ENCODE measurements at regions not wholly inside any gene's neighbourhood (a gene's known extent, or its start where the extent isn't known, plus 50 kb on each side); places are given as distances from the start of the nearest gene placed in this dataset.

- no peak overlapping the region for H3K27ac Mint-ChIP-seq
- TF ChIP-seq CTCF (IDR thresholded peaks at IDR 0.05), result no peak
- POLR2A ChIA-PET, result no interaction called here
- H3K36me3 Mint-ChIP-seq (ENCODE audit: low read depth), result no peaks in the 10 kb centered on the region
- ATAC-seq (no peak), DNase-seq (no peak)
- intact Hi-C loops (cut with micrococcal nuclease), result no loop called here
- H3K27me3 Mint-ChIP-seq, result peaks cover 2% of the 10 kb centered on the region
- CTCF ChIA-PET, result no interaction called here
- H3K4me1 Mint-ChIP-seq (ENCODE audit: low read depth), result no peaks in the 10 kb centered on the region
- H3K9me3 Mint-ChIP-seq, result peaks cover 5% of the 10 kb centered on the region
- H3K4me3 Mint-ChIP-seq, result no peak overlapping the region
Measured at GRCh38 chr5:167861928-167862426, 429.5 kb upstream of the WWC1 start.

- no peak for TF ChIP-seq CTCF (IDR thresholded peaks at IDR 0.05)
- DNase-seq, result no peak
- no peak for ATAC-seq
- intact Hi-C loops (cut with micrococcal nuclease), result no loop called here
- Mint-ChIP-seq H3K4me3 (no peak overlapping the region), H3K9me3 (peaks cover 3% of the 10 kb centered on the region), H3K4me1 (ENCODE audit: low read depth) (no peaks in the 10 kb centered on the region), H3K27me3 (peaks cover 3% of the 10 kb centered on the region), H3K36me3 (ENCODE audit: low read depth) (no peaks in the 10 kb centered on the region), H3K27ac (no peak overlapping the region)
- ChIA-PET CTCF (no interaction called here), POLR2A (no interaction called here)
Measured at GRCh38 chr5:167863883-167864282, 427.6 kb upstream of the WWC1 start.

GRCh38 chr5:167864801-167865200 is 426.6 kb upstream of the WWC1 start:
- H3K4me3 Mint-ChIP-seq, result no peak overlapping the region
- ATAC-seq, result no peak
- TF ChIP-seq CTCF (IDR thresholded peaks at IDR 0.05), result no peak
- H3K27ac Mint-ChIP-seq, result no peak overlapping the region
- H3K36me3 Mint-ChIP-seq (ENCODE audit: low read depth), result no peaks in the 10 kb centered on the region
- DNase-seq, result no peak
- peaks cover 3% of the 10 kb centered on the region for H3K9me3 Mint-ChIP-seq
- peaks cover 5% of the 10 kb centered on the region for H3K27me3 Mint-ChIP-seq
- H3K4me1 Mint-ChIP-seq (ENCODE audit: low read depth), result no peaks in the 10 kb centered on the region
- CTCF ChIA-PET, result no interaction called here
- POLR2A ChIA-PET, result no interaction called here
- intact Hi-C loops (cut with micrococcal nuclease), result no loop called here

GRCh38 chr5:167866797-167867196 is 424.6 kb upstream of the WWC1 start:
- Mint-ChIP-seq H3K27ac (no peak overlapping the region), H3K36me3 (ENCODE audit: low read depth) (no peaks in the 10 kb centered on the region), H3K9me3 (no peaks in the 10 kb centered on the region), H3K27me3 (peaks cover 5% of the 10 kb centered on the region), H3K4me3 (no peak overlapping the region), H3K4me1 (ENCODE audit: low read depth) (no peaks in the 10 kb centered on the region)
- POLR2A ChIA-PET, result no interaction called here
- TF ChIP-seq CTCF (IDR thresholded peaks at IDR 0.05), result no peak
- CTCF ChIA-PET, result no interaction called here
- no peak for ATAC-seq
- intact Hi-C loops (cut with micrococcal nuclease), result no loop called here
- DNase-seq, result no peak

GRCh38 chr5:167867281-167867680 is 424.2 kb upstream of the WWC1 start:
- Mint-ChIP-seq H3K9me3 (no peaks in the 10 kb centered on the region), H3K4me3 (no peak overlapping the region), H3K4me1 (ENCODE audit: low read depth) (no peaks in the 10 kb centered on the region), H3K36me3 (ENCODE audit: low read depth) (no peaks in the 10 kb centered on the region), H3K27ac (no peak overlapping the region), H3K27me3 (peaks cover 5% of the 10 kb centered on the region)
- POLR2A ChIA-PET, result no interaction called here
- CTCF ChIA-PET, result no interaction called here
- no peak for TF ChIP-seq CTCF (IDR thresholded peaks at IDR 0.05)
- no peak for DNase-seq
- intact Hi-C loops (cut with micrococcal nuclease), result no loop called here
- no peak for ATAC-seq

Data from activated CD8-positive, alpha-beta T cell treated with anti-CD3 and anti-CD28 coated beads for 36 hours (primary cell).